ENCODE measurements at regions not wholly inside any gene's neighbourhood (a gene's known extent, or its start where the extent isn't known, plus 50 kb on each side); places are given as distances from the start of the nearest gene placed in this dataset.

DNA sequence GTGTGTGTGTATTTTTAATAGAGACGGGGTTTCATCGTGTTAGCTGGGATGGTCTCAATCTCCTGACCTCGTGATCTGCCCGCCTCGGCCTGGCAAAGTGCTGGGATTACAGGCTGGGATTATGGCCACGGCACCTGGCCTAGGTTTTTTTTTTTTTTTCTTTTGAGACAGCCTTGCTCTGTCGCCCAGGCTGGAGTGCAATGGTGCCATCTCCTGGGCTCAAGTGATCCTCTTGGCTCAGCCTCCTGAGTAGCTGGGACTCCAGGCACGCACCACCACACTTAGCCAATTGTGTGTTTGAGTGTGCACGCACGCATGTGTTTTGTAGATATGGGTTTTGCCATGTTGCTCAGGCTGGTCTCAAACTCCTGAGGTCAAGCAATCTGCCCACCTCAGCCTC is 629.8 kb downstream of the ETV1 start:
- TF ChIP-seq POLR2AphosphoS5 (IDR thresholded peaks at IDR 0.05) = no peak
- TF ChIP-seq POLR2A (IDR thresholded peaks at IDR 0.05) = no peak
- no peak for TF ChIP-seq EP300 (IDR thresholded peaks at IDR 0.05)
- TF ChIP-seq, protein P1, sequence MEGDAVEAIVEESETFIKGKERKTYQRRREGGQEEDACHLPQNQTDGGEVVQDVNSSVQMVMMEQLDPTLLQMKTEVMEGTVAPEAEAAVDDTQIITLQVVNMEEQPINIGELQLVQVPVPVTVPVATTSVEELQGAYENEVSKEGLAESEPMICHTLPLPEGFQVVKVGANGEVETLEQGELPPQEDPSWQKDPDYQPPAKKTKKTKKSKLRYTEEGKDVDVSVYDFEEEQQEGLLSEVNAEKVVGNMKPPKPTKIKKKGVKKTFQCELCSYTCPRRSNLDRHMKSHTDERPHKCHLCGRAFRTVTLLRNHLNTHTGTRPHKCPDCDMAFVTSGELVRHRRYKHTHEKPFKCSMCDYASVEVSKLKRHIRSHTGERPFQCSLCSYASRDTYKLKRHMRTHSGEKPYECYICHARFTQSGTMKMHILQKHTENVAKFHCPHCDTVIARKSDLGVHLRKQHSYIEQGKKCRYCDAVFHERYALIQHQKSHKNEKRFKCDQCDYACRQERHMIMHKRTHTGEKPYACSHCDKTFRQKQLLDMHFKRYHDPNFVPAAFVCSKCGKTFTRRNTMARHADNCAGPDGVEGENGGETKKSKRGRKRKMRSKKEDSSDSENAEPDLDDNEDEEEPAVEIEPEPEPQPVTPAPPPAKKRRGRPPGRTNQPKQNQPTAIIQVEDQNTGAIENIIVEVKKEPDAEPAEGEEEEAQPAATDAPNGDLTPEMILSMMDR (IDR thresholded peaks at IDR 0.05) = no peak
- 87% methylated on average over 10 of the region's 10 CpGs for WGBS, 2 donors
- DNase-seq = no peak
- Histone ChIP-seq H3K27me3 (no peaks in the 10 kb centered on the region), H3K36me3 (no peaks in the 10 kb centered on the region), H3K27ac (no peak overlapping the region), H3K9me3 (no peaks in the 10 kb centered on the region), H3K4me1 (no peaks in the 10 kb centered on the region), H3K4me3 (no peak overlapping the region)
- intact Hi-C loops (cut with DNase I) = no loop called here

DNA sequence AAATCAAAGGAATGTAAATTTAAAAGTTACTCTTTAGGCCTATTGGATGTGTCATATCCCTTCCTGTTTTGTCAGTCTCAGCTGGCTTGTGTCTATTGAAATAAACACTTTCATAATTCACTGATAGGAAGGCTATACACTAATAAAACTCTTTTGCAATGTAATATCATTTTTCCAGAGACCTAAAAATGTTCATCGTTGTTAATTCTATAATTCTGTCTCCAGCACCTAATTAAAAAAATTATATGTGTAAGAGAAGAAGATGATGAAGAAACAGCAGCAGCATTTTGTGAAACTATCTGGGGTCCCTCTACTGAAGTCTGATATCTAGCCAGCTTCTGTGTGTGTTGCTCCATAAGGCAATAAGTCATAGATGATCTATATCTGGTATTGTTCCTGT is 602.7 kb downstream of the ETV1 start:
- TF ChIP-seq, protein P1 (IDR thresholded peaks at IDR 0.05) = no peak
- TF ChIP-seq POLR2AphosphoS5 (IDR thresholded peaks at IDR 0.05) (no peak), EP300 (IDR thresholded peaks at IDR 0.05) (no peak)
- intact Hi-C loops (cut with DNase I) = no loop called here
- H3K27ac ChIP-seq = no peak overlapping the region
- H3K4me1 ChIP-seq = no peaks in the 10 kb centered on the region
- no peaks in the 10 kb centered on the region for H3K36me3 ChIP-seq
- no peak overlapping the region for H3K4me3 ChIP-seq
- no peaks in the 10 kb centered on the region for H3K9me3 ChIP-seq
- no peaks in the 10 kb centered on the region for H3K27me3 ChIP-seq
- no peak for DNase-seq
- WGBS, 2 donors = 75 to 86% methylated on average over 1 of the region's 1 CpG

DNA sequence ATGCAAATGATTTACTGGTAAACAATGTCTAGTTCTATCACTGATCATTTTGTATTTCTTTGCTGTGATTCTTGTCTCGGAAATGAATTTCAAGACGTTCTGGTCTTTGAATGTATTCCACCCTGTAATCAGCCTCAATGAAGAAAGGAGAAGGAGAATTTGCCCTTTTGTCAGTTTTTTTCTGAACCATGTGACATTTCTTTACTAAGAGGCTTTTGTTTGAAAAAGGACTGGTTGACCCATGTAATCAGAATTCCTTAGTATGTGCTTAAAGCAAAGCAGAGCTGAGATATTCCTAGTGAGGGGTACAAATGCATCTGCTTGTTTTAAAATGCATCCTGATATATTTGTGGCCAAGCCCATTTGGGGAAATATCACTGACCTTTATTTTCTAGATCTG is 581.6 kb downstream of the ETV1 start:
- TF ChIP-seq POLR2AphosphoS5 (IDR thresholded peaks at IDR 0.05) (no peak), EP300 (IDR thresholded peaks at IDR 0.05) (no peak)
- TF ChIP-seq, protein P1 (IDR thresholded peaks at IDR 0.05) = no peak
- H3K4me1 ChIP-seq = no peaks in the 10 kb centered on the region
- no peaks in the 10 kb centered on the region for H3K36me3 ChIP-seq
- 71 to 73% methylated on average over 2 of the region's 2 CpGs for WGBS, 2 donors
- DNase-seq = no peak
- no peaks in the 10 kb centered on the region for H3K27me3 ChIP-seq
- H3K4me3 ChIP-seq = no peak overlapping the region
- no peaks in the 10 kb centered on the region for H3K9me3 ChIP-seq
- intact Hi-C loops (cut with DNase I) = no loop called here
- no peak overlapping the region for H3K27ac ChIP-seq

GRCh38 chr7:13411151-13411550 is 578.3 kb downstream of the ETV1 start:
- no peaks in the 10 kb centered on the region for H3K27me3 ChIP-seq
- no peaks in the 10 kb centered on the region for H3K9me3 ChIP-seq
- TF ChIP-seq, protein P1 (IDR thresholded peaks at IDR 0.05) = no peak
- TF ChIP-seq EP300 (IDR thresholded peaks at IDR 0.05) (no peak), POLR2AphosphoS5 (IDR thresholded peaks at IDR 0.05) (no peak), POLR2A (IDR thresholded peaks at IDR 0.05) (no peak)

GRCh38 chr7:13411636-13412035 is 577.8 kb downstream of the ETV1 start:
- DNase-seq = no peak
- WGBS, 2 donors = 75 to 86% methylated on average over 3 of the region's 3 CpGs
- Histone ChIP-seq H3K27ac (no peak overlapping the region), H3K4me1 (peaks cover 0 to 10% (median 0%) of the 10 kb centered on the region in 4 donors), H3K9me3 (no peaks in the 10 kb centered on the region), H3K27me3 (no peaks in the 10 kb centered on the region), H3K4me3 (no peak overlapping the region), H3K36me3 (no peaks in the 10 kb centered on the region)
- no peak for TF ChIP-seq EP300 (IDR thresholded peaks at IDR 0.05)
- TF ChIP-seq, protein P1 (IDR thresholded peaks at IDR 0.05) = no peak
- no peak for TF ChIP-seq POLR2A (IDR thresholded peaks at IDR 0.05)
- TF ChIP-seq POLR2AphosphoS5 (IDR thresholded peaks at IDR 0.05) = no peak
- intact Hi-C loops (cut with DNase I) = no loop called here

More at GRCh38 chr7:13411151-13411550, 578.3 kb downstream of the ETV1 start:
- no peak overlapping the region for H3K27ac ChIP-seq
- no peaks in the 10 kb centered on the region for H3K36me3 ChIP-seq
- H3K4me3 ChIP-seq = no peak overlapping the region
- H3K4me1 ChIP-seq = peaks cover 0 to 10% (median 0%) of the 10 kb centered on the region in 4 donors
- intact Hi-C loops (cut with DNase I) = no loop called here
- no peak for DNase-seq

All from sigmoid colon (tissue), 6 donors.